ENCODE measurements at regions not wholly inside any gene's neighbourhood (a gene's known extent, or its start where the extent isn't known, plus 50 kb on each side); places are given as distances from the start of the nearest gene placed in this dataset.

DNA sequence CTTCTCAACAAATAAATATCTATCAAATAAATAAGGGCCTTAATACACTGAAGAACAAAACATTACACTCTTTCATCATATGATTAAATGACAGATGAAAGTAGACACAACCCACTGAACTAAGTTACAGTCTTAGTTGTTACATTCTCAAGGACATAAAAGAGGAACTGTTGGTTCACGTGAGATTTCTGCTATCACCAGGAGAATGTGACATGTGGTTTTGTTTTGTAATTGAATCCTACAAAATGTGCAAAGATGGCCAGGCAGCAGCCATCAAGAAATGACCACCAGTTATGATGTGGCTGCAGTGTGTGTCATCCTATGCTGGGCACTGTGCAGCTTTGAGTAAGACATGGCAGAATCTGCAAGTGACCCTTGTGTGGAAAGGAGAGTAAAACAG lies 310.6 kb upstream of the PIK3C3 start:
- H2AFZ ChIP-seq (ENCODE audit: low read length), result no peak overlapping the region
- H4K20me1 ChIP-seq (ENCODE audit: insufficient read depth, low read length), result no peaks in the 10 kb centered on the region
- H3F3A ChIP-seq (ENCODE audit: insufficient read depth, low read length), result no peaks in the 10 kb centered on the region
- no peaks in the 10 kb centered on the region for H3K9me2 ChIP-seq (ENCODE audit: low read depth, low read length)
- H3K27me3 ChIP-seq (ENCODE audit: insufficient read depth, low read length), result no peaks in the 10 kb centered on the region
- no peaks in the 10 kb centered on the region for H3K79me2 ChIP-seq (ENCODE audit: insufficient read depth, low read length)
- no peak overlapping the region for H3K4me3 ChIP-seq (ENCODE audit: low read depth, low read length, poor library complexity, severe bottlenecking)
- H3K36me3 ChIP-seq (ENCODE audit: insufficient read depth, low read length), result no peaks in the 10 kb centered on the region
- TF ChIP-seq EZH2 (IDR thresholded peaks at IDR 0.05; ENCODE audit: borderline replicate concordance, low read length), result no peak
- TF ChIP-seq, protein P1, sequence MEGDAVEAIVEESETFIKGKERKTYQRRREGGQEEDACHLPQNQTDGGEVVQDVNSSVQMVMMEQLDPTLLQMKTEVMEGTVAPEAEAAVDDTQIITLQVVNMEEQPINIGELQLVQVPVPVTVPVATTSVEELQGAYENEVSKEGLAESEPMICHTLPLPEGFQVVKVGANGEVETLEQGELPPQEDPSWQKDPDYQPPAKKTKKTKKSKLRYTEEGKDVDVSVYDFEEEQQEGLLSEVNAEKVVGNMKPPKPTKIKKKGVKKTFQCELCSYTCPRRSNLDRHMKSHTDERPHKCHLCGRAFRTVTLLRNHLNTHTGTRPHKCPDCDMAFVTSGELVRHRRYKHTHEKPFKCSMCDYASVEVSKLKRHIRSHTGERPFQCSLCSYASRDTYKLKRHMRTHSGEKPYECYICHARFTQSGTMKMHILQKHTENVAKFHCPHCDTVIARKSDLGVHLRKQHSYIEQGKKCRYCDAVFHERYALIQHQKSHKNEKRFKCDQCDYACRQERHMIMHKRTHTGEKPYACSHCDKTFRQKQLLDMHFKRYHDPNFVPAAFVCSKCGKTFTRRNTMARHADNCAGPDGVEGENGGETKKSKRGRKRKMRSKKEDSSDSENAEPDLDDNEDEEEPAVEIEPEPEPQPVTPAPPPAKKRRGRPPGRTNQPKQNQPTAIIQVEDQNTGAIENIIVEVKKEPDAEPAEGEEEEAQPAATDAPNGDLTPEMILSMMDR (IDR thresholded peaks at IDR 0.05; ENCODE audit: low read length), result no peak
- no peak overlapping the region for H3K9ac ChIP-seq (ENCODE audit: low read length)
- no peak overlapping the region for H3K4me2 ChIP-seq (ENCODE audit: low read length)
- H3K4me1 ChIP-seq (ENCODE audit: insufficient read depth, low read length, severe bottlenecking), result no peaks in the 10 kb centered on the region
- no peak overlapping the region for H3K27ac ChIP-seq (ENCODE audit: low read depth, low read length, poor library complexity, severe bottlenecking)
- no peaks in the 10 kb centered on the region for H3K9me3 ChIP-seq (ENCODE audit: low read length)

DNA sequence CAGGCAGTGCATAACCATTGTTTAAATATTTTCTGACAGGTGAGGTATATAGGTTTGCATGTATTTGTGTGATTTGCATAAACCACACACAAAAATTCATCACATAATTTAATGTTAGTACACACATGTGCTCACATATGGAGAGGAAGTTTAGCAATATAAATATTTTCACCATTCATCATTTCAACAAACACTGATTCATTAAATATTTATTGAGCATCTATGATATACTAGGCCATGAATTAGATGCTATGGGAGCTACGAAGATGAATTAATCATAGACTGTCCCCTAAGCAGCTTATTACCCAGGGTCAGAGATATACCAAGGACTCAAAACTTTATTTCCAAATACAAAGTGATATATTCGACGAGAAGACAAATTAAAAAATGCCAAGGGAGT lies 311.6 kb upstream of the PIK3C3 start:
- no peaks in the 10 kb centered on the region for H3K79me2 ChIP-seq (ENCODE audit: insufficient read depth, low read length)
- no peak overlapping the region for H3K4me2 ChIP-seq (ENCODE audit: low read length)
- TF ChIP-seq, protein P1 (IDR thresholded peaks at IDR 0.05; ENCODE audit: low read length), result no peak
- TF ChIP-seq EZH2 (IDR thresholded peaks at IDR 0.05; ENCODE audit: borderline replicate concordance, low read length), result no peak
- H3K27ac ChIP-seq (ENCODE audit: low read depth, low read length, poor library complexity, severe bottlenecking), result no peak overlapping the region
- H3K36me3 ChIP-seq (ENCODE audit: insufficient read depth, low read length), result no peaks in the 10 kb centered on the region
- no peak overlapping the region for H3K4me3 ChIP-seq (ENCODE audit: low read depth, low read length, poor library complexity, severe bottlenecking)
- H3K4me1 ChIP-seq (ENCODE audit: insufficient read depth, low read length, severe bottlenecking), result no peaks in the 10 kb centered on the region
- no peaks in the 10 kb centered on the region for H3K9me2 ChIP-seq (ENCODE audit: low read depth, low read length)
- no peaks in the 10 kb centered on the region for H3K27me3 ChIP-seq (ENCODE audit: insufficient read depth, low read length)
- H3F3A ChIP-seq (ENCODE audit: insufficient read depth, low read length), result no peaks in the 10 kb centered on the region
- no peaks in the 10 kb centered on the region for H4K20me1 ChIP-seq (ENCODE audit: insufficient read depth, low read length)
- no peaks in the 10 kb centered on the region for H3K9me3 ChIP-seq (ENCODE audit: low read length)
- no peak overlapping the region for H3K9ac ChIP-seq (ENCODE audit: low read length)
- H2AFZ ChIP-seq (ENCODE audit: low read length), result no peak overlapping the region

- no peaks in the 10 kb centered on the region for H3K27me3 ChIP-seq (ENCODE audit: insufficient read depth, low read length)
- TF ChIP-seq, protein P1 (IDR thresholded peaks at IDR 0.05; ENCODE audit: low read length), result no peak
- TF ChIP-seq EZH2 (IDR thresholded peaks at IDR 0.05; ENCODE audit: borderline replicate concordance, low read length), result no peak
- no peaks in the 10 kb centered on the region for H3K9me2 ChIP-seq (ENCODE audit: low read depth, low read length)
- H3K36me3 ChIP-seq (ENCODE audit: insufficient read depth, low read length), result no peaks in the 10 kb centered on the region
- no peaks in the 10 kb centered on the region for H3K9me3 ChIP-seq (ENCODE audit: low read length)
- H4K20me1 ChIP-seq (ENCODE audit: insufficient read depth, low read length), result no peaks in the 10 kb centered on the region
- no peak overlapping the region for H3K4me2 ChIP-seq (ENCODE audit: low read length)
- H3K4me1 ChIP-seq (ENCODE audit: insufficient read depth, low read length, severe bottlenecking), result no peaks in the 10 kb centered on the region
- no peak overlapping the region for H2AFZ ChIP-seq (ENCODE audit: low read length)
- H3K9ac ChIP-seq (ENCODE audit: low read length), result no peak overlapping the region
- H3K27ac ChIP-seq (ENCODE audit: low read depth, low read length, poor library complexity, severe bottlenecking), result no peak overlapping the region
- no peaks in the 10 kb centered on the region for H3K79me2 ChIP-seq (ENCODE audit: insufficient read depth, low read length)
- no peak overlapping the region for H3K4me3 ChIP-seq (ENCODE audit: low read depth, low read length, poor library complexity, severe bottlenecking)
- H3F3A ChIP-seq (ENCODE audit: insufficient read depth, low read length), result no peaks in the 10 kb centered on the region
These were observed 312.3 kb upstream of the PIK3C3 start for GRCh38 chr18:41642756-41643155.
